DMS153 treated with DMSO at 0.1 percent for 48 hours (cell line): ENCODE measurements at regions not wholly inside any gene's neighbourhood (a gene's known extent, or its start where the extent isn't known, plus 50 kb on each side); places are given as distances from the start of the nearest gene placed in this dataset.
"Not testable (repeated sequence)": the region's sequence is repeated elsewhere in the genome, so short reads cannot be mapped to it uniquely, and the experiment has no call there.

Experiments
- DNase-seq: peaks from one replicate; lab custom pipeline; 2025; ENCODE audit not compliant: unreplicated experiment; lab: John Stamatoyannopoulos, UW

GRCh38 chr6:167229586-167229985 is 61.5 kb upstream of the UNC93A start:
- no peak for DNase-seq

GRCh38 chr6:167230288-167230687 is 60.8 kb upstream of the UNC93A start:
- DNase-seq, result no peak

- DNase-seq, result no peak
These were observed 58.8 kb upstream of the UNC93A start for GRCh38 chr6:167232356-167232755.

- DNase-seq, result no peak
These were observed 57.6 kb upstream of the UNC93A start for GRCh38 chr6:167233490-167233889.

- DNase-seq, result not testable (repeated sequence)
These were observed 56.5 kb upstream of the UNC93A start for GRCh38 chr6:167234576-167234975.

- DNase-seq, result no peak
These were observed 56.1 kb upstream of the UNC93A start for GRCh38 chr6:167235005-167235404.

- no peak for DNase-seq
These were observed 55.5 kb upstream of the UNC93A start for GRCh38 chr6:167235421-167236238.

- DNase-seq, result no peak
These were observed 54.9 kb upstream of the UNC93A start for GRCh38 chr6:167236239-167236571.

- DNase-seq, result no peak
These were observed 53.5 kb upstream of the UNC93A start for GRCh38 chr6:167237438-167238145.

GRCh38 chr6:167238146-167238693 is 52.9 kb upstream of the UNC93A start:
- no peak for DNase-seq

GRCh38 chr6:167238694-167239467 is 52.2 kb upstream of the UNC93A start:
- no peak for DNase-seq

- not testable (repeated sequence) for DNase-seq
These were observed 51.6 kb upstream of the UNC93A start for GRCh38 chr6:167239470-167239869.

- no peak for DNase-seq
These were observed 51.0 kb upstream of the UNC93A start for GRCh38 chr6:167240034-167240541.
